Rectal smooth muscle tissue (tissue), 1 donor: ENCODE measurements at regions not wholly inside any gene's neighbourhood (a gene's known extent, or its start where the extent isn't known, plus 50 kb on each side); places are given as distances from the start of the nearest gene placed in this dataset.

ENCODE experiments used
- H3K27ac ChIP-seq: one replicate; pipeline ENCODE4 v1.7.0; 2013; ENCODE audit warnings: low read depth, low read length, inconsistent platforms
- H3K27me3 ChIP-seq: one replicate; pipeline ENCODE4 v1.7.0; 2013; ENCODE audit warnings: low read length; ENCODE audit not compliant: control insufficient read depth, insufficient read depth
- H3K36me3 ChIP-seq: one replicate; pipeline ENCODE4 v1.7.0; 2013; ENCODE audit warnings: low read length; ENCODE audit not compliant: control insufficient read depth, insufficient read depth
- H3K4me1 ChIP-seq: one replicate; pipeline ENCODE4 v1.7.0; 2013; ENCODE audit warnings: low read length; ENCODE audit not compliant: control insufficient read depth, insufficient read depth
- H3K4me3 ChIP-seq: one replicate; pipeline ENCODE4 v1.7.0; 2013; ENCODE audit warnings: low read length
- H3K9ac ChIP-seq: one replicate; pipeline ENCODE4 v1.7.0; 2013; ENCODE audit warnings: low read length

DNA sequence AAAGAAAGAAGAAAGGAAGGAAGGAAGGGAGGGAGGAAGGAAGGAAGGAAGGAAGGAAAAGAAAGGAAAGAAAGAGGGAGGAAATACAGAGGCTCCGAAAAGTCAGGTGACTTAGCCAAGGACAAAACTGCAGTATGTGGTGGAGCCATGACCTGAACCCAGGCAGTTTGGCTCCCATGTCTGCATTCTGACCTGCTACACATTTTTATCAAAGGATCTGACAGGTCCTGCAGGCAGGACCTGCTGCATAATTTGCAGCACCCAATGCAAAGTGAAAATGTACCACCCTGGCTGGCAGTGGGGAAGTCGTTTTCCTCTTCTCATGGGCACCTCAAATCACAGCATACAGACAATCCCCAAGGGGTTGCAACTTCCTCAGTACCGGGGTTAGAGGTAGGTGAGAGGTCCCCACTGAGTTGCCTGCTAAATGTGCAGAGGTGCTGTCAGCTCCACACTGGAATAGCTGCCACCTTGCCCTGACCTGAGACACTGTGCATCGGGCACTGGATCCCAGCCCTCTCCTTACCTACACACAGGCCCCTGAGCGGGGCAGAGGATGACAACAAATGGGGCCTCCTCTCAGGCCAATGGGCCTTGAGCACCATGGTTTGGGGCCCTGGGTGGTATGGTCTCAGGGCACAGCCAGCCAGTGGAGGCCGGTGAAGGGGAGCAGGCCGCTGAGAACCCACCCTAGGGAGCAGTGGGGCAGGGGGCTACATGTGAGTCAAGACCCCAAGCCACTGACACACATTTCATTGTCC lies 175.1 kb downstream of the SHQ1 start:
- Histone ChIP-seq H3K4me3 (no peak overlapping the region), H3K27me3 (no peaks in the 10 kb centered on the region), H3K36me3 (no peaks in the 10 kb centered on the region), H3K9ac (no peak overlapping the region), H3K4me1 (no peaks in the 10 kb centered on the region), H3K27ac (no peak overlapping the region)

DNA sequence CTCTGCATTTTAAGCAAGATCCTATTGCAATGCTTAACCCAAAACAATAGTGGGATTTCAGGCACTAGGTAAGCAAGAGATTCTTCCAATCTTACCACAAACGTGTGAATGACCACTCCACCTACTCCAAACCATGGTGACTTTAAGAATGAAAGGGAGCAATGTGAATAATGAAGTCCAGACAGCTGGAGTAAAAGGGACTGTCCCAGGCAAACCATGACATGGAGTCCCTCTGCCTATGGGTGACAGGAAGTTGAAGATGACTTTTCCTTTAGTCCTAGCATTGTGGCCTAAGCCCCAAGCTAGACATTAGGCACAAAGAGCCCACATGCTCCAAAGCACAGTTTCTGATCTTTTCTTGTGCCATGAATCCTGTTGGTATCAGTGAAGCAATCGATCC lies 179.0 kb downstream of the SHQ1 start:
- H3K27me3 ChIP-seq, result no peaks in the 10 kb centered on the region
- no peak overlapping the region for H3K9ac ChIP-seq
- H3K27ac ChIP-seq, result no peak overlapping the region
- no peaks in the 10 kb centered on the region for H3K4me1 ChIP-seq
- H3K4me3 ChIP-seq, result no peak overlapping the region
- H3K36me3 ChIP-seq, result no peaks in the 10 kb centered on the region

DNA sequence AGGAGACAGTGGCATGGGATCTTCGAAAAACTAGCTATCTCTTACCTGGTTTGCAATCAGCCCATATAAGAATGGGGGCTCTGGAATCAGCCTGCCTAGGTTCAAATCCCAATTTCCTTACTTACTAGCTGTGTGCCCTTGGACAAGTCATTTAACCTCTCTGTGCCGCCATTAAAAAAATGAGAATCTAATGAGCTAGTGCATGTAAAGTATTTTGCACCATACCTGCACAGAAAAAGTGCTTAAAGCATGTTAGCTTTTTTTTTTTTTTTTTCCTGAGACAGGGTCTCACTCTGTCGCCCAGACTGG lies 181.8 kb downstream of the SHQ1 start:
- no peak overlapping the region for H3K9ac ChIP-seq
- H3K4me1 ChIP-seq, result no peaks in the 10 kb centered on the region
- H3K4me3 ChIP-seq, result no peak overlapping the region
- H3K27ac ChIP-seq, result no peak overlapping the region
- H3K36me3 ChIP-seq, result no peaks in the 10 kb centered on the region
- no peaks in the 10 kb centered on the region for H3K27me3 ChIP-seq

DNA sequence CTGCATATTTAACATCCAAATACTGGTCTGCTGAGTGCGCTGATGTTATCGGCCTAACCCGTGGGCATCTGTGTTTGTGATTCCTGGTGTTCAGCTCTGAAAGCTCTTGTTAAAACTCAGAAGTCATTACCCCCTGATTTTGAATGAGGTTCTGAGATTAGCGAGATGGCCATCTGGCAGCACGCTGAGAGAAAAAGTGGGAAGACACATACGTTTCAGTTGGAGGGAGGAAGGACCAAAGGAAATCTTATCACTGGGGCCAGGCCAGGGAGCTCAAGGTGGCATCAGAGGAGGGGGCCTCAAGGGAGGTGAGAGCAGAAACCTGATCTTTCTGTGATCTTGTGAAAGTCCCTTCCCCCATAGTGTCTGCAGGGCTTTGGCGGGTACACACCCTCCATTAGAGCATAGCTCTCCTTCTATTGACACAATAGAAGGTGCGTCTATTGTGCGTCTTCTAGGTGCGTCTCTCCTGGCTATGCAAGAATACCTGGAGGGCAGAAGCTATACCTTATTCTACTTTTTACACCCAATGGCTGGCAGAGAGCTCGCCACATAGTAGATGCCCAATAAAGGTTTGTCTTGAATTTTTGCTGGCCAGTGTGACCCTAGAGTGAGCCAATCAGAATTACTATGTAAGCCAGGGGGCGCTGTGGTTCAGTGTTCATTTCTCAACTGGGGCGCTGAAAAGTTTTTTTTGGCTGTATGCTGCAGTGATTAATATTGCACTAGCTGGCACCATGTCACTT lies 182.4 kb downstream of the SHQ1 start:
- no peak overlapping the region for H3K27ac ChIP-seq
- H3K36me3 ChIP-seq, result no peaks in the 10 kb centered on the region
- H3K4me1 ChIP-seq, result no peaks in the 10 kb centered on the region
- H3K4me3 ChIP-seq, result no peak overlapping the region
- H3K27me3 ChIP-seq, result no peaks in the 10 kb centered on the region
- H3K9ac ChIP-seq, result no peak overlapping the region

DNA sequence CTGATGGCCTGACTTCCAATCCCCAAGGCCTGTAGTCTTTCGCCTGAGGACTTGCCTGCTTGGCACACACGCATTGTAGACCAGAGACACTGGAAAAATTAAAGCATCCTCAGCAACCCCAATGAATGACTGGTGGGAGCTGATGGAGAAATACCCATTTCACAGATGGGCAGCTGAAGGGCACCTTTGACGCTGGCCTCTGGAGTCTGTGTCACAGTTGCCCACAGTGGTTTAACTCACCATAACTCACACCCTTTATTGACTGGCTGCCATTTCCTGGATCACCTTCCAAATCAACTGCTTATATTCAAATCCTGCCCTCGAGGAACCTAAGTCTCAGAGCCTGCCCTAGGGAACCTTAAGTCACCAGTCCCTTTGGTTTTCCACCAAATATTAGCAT lies 183.1 kb downstream of the SHQ1 start:
- Histone ChIP-seq H3K9ac (no peak overlapping the region), H3K27ac (no peak overlapping the region), H3K27me3 (no peaks in the 10 kb centered on the region), H3K4me3 (no peak overlapping the region), H3K4me1 (no peaks in the 10 kb centered on the region), H3K36me3 (no peaks in the 10 kb centered on the region)

DNA sequence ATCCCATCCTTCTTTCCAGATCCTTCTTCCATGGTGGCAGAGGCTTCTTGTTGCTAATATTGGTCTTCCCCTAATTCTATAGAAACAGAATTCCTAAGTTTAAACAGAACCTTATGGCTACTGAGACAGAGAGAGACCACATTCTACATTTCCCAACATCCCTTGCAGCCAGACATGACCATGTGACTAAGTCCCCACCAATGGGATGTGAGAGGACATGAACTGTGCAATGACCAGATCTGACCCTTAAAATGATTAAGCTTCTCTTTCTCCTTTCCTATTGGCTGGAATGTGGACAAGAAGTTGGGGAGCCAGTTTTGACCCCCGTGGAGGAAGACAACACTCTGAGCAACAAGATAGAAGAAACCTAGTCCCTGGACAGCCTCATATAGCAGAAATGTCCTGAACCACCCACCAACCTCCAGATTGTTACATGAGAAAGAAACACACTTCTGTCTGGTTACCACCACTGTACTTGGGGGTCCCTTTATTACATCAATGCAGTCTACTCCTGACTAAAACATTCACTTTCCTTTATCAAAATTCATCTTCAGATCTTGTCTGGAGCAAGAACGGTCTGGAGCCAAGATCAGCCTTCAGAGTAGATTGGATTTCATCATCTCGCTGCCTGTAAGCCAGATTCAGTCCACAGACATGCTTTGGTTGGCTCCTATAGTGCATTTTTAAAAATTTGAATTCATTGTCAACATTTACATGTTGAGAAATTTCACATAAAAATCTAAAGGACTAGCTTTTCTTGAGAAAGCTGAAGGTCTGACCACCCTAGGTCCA lies 183.9 kb downstream of the SHQ1 start:
- Histone ChIP-seq H3K27ac (no peak overlapping the region), H3K4me1 (no peaks in the 10 kb centered on the region), H3K27me3 (no peaks in the 10 kb centered on the region), H3K36me3 (no peaks in the 10 kb centered on the region), H3K9ac (no peak overlapping the region), H3K4me3 (no peak overlapping the region)

DNA sequence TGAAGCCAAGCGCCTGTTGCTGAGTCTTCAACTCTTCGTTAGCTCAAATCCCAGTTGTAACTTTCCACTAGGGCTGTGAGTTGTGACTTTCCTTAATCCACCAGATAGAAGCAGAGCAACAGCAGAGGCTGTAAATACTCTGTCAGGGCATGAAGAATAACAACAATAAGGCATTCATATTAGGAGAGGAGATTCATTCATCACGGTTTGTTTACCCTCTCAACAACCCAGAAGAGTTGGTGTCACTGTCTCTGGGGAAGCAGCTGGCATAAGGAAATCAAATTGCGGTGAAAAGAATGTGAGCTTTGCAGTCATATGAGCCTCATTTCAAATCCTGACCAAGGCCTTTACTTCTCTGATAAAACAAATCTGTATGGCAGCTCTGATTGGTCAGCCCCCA lies 184.8 kb downstream of the SHQ1 start:
- Histone ChIP-seq H3K27ac (no peak overlapping the region), H3K36me3 (no peaks in the 10 kb centered on the region), H3K9ac (no peak overlapping the region), H3K27me3 (no peaks in the 10 kb centered on the region), H3K4me1 (no peaks in the 10 kb centered on the region), H3K4me3 (no peak overlapping the region)

DNA sequence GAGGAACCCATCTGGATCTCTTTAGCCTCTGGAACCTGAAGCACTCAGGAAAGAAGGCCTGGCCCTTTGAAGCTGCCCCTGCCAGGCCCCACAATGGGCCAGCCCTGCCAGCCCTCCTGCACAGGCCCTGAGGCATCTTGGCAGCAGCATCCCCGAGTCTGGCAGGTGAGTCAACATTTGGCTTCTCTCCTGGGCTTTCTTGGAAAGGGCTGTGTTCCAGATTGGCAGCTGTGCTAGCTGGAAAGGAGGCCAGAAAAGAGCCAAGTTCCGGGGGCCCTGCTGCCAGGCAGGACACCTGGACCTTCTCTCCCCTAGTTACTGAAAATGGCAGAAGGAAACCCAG lies 187.2 kb downstream of the SHQ1 start:
- no peaks in the 10 kb centered on the region for H3K27me3 ChIP-seq
- no peak overlapping the region for H3K9ac ChIP-seq
- no peaks in the 10 kb centered on the region for H3K4me1 ChIP-seq
- H3K27ac ChIP-seq, result no peak overlapping the region
- no peak overlapping the region for H3K4me3 ChIP-seq
- H3K36me3 ChIP-seq, result no peaks in the 10 kb centered on the region

DNA sequence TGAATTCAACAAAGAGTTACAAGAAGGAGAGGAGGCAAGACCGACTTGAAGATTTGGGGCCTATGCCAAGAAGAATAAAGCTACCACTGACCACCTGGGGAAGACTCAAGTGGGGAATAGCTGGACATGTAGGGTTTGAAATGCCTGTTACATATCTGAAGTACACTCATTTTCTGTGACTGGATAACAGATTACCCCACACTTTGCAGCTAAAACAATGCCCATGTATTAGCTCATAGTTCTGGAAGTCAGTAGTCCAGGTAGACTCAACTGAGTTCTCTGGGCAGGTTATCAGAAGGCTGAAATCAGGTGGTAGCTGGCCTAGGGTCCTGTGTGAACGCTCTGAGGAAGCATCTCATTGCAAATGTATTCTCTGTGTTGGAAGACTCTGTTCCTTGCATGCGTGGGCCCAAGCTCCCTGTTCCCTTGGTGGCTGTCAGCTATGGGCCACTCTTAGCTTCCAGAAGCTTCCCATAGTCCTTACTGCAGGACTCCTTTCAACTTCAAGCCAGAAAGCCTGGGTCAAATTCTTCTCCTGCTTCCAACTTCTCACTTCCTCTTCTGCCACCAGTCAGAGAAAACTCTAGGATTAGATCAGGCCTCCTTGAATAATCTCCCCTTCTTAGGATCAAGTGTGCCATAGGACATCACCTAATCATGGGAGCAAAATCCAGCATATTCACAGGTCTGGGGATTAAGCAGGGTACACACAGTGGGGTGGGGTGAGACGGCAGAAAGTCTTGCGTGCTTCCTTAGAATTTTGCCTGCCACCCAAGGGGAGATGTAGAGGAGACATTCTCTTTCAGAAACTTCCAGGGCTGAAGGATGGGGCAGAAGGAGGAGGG lies 187.8 kb downstream of the SHQ1 start:
- Histone ChIP-seq H3K27ac (no peak overlapping the region), H3K9ac (no peak overlapping the region), H3K36me3 (no peaks in the 10 kb centered on the region), H3K4me1 (no peaks in the 10 kb centered on the region), H3K4me3 (no peak overlapping the region), H3K27me3 (peaks cover 2% of the 10 kb centered on the region)

DNA sequence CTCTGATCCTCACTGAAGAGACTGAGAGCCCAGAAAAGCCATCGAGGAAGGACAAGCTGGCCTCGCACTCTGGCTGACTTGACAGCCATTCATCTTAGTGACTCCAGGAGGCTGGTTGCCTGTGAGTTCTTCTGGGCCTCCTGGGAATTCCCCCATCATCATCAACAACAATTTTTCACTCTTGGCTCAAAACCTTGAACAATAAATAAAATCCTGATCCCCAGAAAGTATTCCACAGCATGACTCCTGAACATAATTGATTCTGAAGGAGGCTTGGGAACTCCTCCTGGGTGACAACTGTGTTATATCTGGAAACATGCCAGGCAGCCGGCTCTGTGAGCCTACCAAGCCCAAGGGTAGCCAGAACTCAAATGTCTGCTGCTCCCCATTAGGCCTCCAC lies 188.6 kb downstream of the SHQ1 start:
- H3K4me3 ChIP-seq, result no peak overlapping the region
- H3K36me3 ChIP-seq, result no peaks in the 10 kb centered on the region
- no peaks in the 10 kb centered on the region for H3K4me1 ChIP-seq
- H3K27ac ChIP-seq, result no peak overlapping the region
- H3K9ac ChIP-seq, result no peak overlapping the region
- peaks cover 2% of the 10 kb centered on the region for H3K27me3 ChIP-seq

DNA sequence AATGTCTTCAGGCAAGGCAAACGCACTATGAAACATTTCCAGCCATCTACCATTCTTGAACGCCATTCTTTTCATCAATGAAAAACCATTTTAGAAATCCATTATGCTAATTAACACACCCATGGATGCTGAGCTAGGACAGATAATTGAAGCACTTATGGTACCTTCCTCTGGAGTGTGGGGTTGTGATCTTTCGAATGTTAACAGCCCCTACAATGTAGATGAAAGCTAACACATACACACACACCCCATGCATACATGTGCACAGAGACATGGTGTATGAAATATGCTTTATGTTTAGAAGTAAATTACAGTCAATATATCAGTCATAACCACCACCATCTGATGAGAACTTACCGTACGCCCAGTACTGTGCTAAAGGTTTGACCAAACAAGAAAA lies 189.1 kb downstream of the SHQ1 start:
- H3K27me3 ChIP-seq, result peaks cover 2% of the 10 kb centered on the region
- no peak overlapping the region for H3K9ac ChIP-seq
- H3K27ac ChIP-seq, result no peak overlapping the region
- no peaks in the 10 kb centered on the region for H3K36me3 ChIP-seq
- H3K4me3 ChIP-seq, result no peak overlapping the region
- no peaks in the 10 kb centered on the region for H3K4me1 ChIP-seq

DNA sequence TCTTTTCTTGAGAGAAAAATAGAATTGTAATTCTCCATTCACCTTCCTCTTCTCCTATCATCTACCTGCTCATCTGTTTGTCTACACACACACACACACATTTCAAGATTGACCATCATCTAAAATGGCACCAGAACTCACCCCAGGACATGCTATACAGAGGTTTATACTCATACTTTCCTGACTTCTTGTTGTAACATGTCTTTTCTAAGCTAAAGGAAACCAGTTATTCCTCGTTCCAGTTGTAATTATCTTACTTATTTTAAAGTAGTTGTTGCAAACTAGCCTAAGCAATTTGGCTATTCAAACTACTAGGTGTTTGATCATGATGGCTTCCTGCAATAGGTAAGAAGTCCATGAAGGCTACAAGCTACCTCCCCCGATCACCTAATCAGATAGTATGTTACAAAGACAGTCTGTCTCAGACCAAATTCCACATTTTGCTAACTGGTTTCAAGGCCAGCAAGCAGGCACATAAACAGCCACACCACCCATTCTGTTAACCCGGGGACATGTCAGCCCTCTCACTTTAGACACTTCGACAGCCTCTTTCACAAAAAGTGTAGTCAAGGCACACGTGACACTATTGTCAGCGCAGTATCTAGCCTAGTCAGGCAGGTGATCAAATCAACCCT lies 189.7 kb downstream of the SHQ1 start:
- Histone ChIP-seq H3K4me3 (no peak overlapping the region), H3K4me1 (no peaks in the 10 kb centered on the region), H3K36me3 (no peaks in the 10 kb centered on the region), H3K27me3 (peaks cover 2% of the 10 kb centered on the region), H3K27ac (no peak overlapping the region), H3K9ac (no peak overlapping the region)
